Mucosa of descending colon (tissue), 3 donors: ENCODE measurements at regions not wholly inside any gene's neighbourhood (a gene's known extent, or its start where the extent isn't known, plus 50 kb on each side); places are given as distances from the start of the nearest gene placed in this dataset.

Experiments used
- ATAC-seq: fragments of 200-7000 bp; cut with Tn5 transposase; one replicate; pipeline ENCODE4 v1.9.1; 2020; ENCODE audit warnings: mild to moderate bottlenecking, moderate library complexity
- DNase-seq, 3 donors: peaks; one replicate each; pipeline ENCODE4 v3.0.0-alpha.2; 2020
- H3K36me3 ChIP-seq: fragments of 200-600 bp; one replicate; pipeline ENCODE4 v1.8.0; 2021; ENCODE audit warnings: low read depth, mild to moderate bottlenecking
- H3K4me1 ChIP-seq: fragments of 200-600 bp; one replicate; pipeline ENCODE4 v1.8.0; 2021; ENCODE audit warnings: low read depth, mild to moderate bottlenecking
- H3K4me3 ChIP-seq: fragments of 200-600 bp; one replicate; pipeline ENCODE4 v1.8.0; 2021; ENCODE audit warnings: mild to moderate bottlenecking
- H3K9me3 ChIP-seq: fragments of 200-600 bp; one replicate; pipeline ENCODE4 v1.8.0; 2021; ENCODE audit warnings: mild to moderate bottlenecking
- CTCF ChIP-seq: fragments of 200-600 bp; IDR thresholded peaks from one replicate; pipeline ENCODE4 v1.8.0; 2022; ENCODE audit warnings: antibody characterized with exemption, mild to moderate bottlenecking
- intact Hi-C, 2 donors: fragments of 100-400 bp; cut with DNase I in 1 of 2; cut with micrococcal nuclease in 1 of 2; formaldehyde crosslinking; loops; one replicate each; pipeline versions ENCODE4 v1.11.0 to v1.11.1; 2022; cut with DNase I, micrococcal nuclease
- donor health status: DM: no; HTN: no; CAD: no; lungs with moderate emphysema.
- donor health status: DM: no; HTN: no; CAD: no.
- donor health status: DM: no; HTN: yes; CAD: no.

GRCh38 chr6:165742047-165742446 lies 79.0 kb upstream of the PDE10A start:
- DNase-seq (no peak), ATAC-seq (no peak)
- no peak for TF ChIP-seq CTCF
- no peaks in the 10 kb centered on the region for H3K4me1 ChIP-seq
- no peak overlapping the region for H3K4me3 ChIP-seq
- no peaks in the 10 kb centered on the region for H3K9me3 ChIP-seq
- no peaks in the 10 kb centered on the region for H3K36me3 ChIP-seq
- intact Hi-C loops, result no loop called here

DNA sequence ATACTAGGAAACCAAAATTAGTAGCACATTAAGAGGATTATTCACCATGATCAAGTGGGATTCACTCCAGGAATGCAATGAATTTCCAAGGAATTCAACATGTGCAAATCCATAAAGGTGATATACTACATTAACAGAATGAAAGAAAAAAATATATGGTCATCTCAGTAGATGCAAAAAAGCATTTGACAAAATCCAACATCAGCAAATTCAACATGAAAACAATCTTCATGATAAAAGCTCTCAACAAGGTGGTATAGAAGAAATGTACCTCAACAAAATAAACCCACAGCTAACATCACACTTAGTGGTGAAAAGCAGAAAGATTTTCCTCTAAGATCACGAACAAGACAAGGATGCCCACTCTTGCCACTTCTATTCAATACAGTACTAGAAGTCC lies 74.4 kb upstream of the PDE10A start:
- ATAC-seq (no peak), DNase-seq (no peak)
- TF ChIP-seq CTCF, result no peak
- intact Hi-C loops, result no loop called here
- H3K36me3 ChIP-seq, result no peaks in the 10 kb centered on the region
- H3K9me3 ChIP-seq, result no peaks in the 10 kb centered on the region
- H3K4me1 ChIP-seq, result no peaks in the 10 kb centered on the region
- H3K4me3 ChIP-seq, result no peak overlapping the region

DNA sequence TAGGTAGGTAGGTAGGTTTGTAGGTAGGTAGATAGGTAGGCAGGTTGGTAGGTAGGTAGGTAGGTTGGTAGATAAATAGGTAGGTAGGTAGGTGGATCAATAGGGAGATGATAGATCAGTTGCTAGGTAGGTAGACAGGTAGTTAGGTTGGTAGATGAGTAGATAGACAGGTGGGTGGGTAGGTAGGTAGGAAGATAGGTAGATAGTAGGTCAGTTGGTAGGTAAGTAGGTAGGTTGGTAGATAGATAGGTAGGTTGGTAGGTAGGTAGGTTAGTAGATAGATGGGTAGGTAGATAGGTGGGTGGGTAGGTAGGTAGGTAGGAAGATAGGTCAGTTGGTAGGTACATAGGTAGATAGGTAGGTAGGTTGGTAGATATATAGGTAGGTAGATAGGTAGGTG lies 72.0 kb upstream of the PDE10A start:
- intact Hi-C loops, result no loop called here
- Histone ChIP-seq H3K9me3 (no peaks in the 10 kb centered on the region), H3K4me3 (no peak overlapping the region), H3K36me3 (no peaks in the 10 kb centered on the region), H3K4me1 (no peaks in the 10 kb centered on the region)
- no peak for ATAC-seq
- no peak for TF ChIP-seq CTCF
- DNase-seq, result no peak

GRCh38 chr6:165733489-165733791 lies 70.4 kb upstream of the PDE10A start:
- Histone ChIP-seq H3K4me3 (no peak overlapping the region), H3K36me3 (no peaks in the 10 kb centered on the region), H3K4me1 (no peaks in the 10 kb centered on the region), H3K9me3 (no peaks in the 10 kb centered on the region)
- intact Hi-C loops, result no loop called here
- ATAC-seq, result no peak
- no peak for TF ChIP-seq CTCF
- no peak for DNase-seq

DNA sequence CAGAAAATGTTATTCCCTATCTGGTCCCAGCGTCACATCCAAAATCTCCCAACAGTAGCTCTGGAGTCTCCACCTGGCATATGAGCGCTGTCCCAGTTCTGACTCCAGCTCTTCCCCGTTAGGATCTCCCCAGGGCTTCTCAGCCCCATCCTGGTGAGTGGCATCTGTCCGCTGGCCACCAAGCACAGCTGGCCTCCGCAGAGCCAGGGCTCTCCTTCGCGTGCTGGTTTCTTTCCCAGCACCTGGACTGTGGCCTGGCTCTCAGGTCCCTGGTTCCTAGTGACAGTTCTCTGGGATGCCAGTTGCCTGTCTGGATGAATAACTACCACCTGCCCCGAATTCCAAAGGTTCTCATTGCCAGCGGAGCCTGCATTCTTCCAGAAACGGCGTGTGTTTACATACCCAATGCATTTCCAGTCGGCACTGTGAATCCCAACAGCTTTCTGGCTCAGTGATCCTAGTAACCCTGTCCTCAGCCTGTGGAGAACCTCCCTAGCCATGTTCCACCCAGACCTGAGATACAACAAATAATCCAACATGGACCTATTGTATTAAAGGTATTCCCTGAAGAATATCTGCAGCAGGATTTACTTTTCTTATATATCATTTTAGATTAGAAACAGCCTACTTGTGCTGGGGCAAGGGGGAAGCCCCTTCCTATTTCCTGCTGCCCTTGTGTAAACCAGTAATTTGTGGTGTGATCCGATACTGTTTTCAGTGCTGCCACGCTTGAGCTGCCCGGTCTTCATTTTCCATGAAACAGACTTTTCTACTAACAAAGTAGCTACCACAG lies 69.9 kb upstream of the PDE10A start:
- no peaks in the 10 kb centered on the region for H3K9me3 ChIP-seq
- no peaks in the 10 kb centered on the region for H3K4me1 ChIP-seq
- intact Hi-C loops, result no loop called here
- ATAC-seq (no peak), DNase-seq (no peak)
- H3K4me3 ChIP-seq, result no peak overlapping the region
- TF ChIP-seq CTCF, result no peak
- no peaks in the 10 kb centered on the region for H3K36me3 ChIP-seq
